IMR-90 (cell line): ENCODE measurements at regions not wholly inside any gene's neighbourhood (a gene's known extent, or its start where the extent isn't known, plus 50 kb on each side); places are given as distances from the start of the nearest gene placed in this dataset.

Experiments used
- ATAC-seq: fragments of 200-7000 bp; cut with Tn5 transposase; 2 replicates; pipeline ENCODE4 v1.9.1; 2020; ENCODE audit warnings: low read depth, mild to moderate bottlenecking, moderate library complexity
- BruUV-seq: library from RNA; stranded (reverse); fragments of 400-500 nt; replicated peaks from 2 replicates; lab custom pipeline; 2021; lab: Mats Ljungman, UMichigan
- CTCF ChIA-PET: fragments of 300-600 bp; formaldehyde crosslinking; extraction: SDS; loops from one replicate; lab custom pipeline; 2021; ENCODE audit warnings: antibody characterized with exemption; lab: Yijun Ruan, JAX
- POLR2A ChIA-PET: fragments of 300-600 bp; sonication (Branson Sonifier 250); formaldehyde crosslinking; loops from one replicate; lab custom pipeline; 2022; ENCODE audit warnings: antibody characterized with exemption; ENCODE audit not compliant: unreplicated experiment; lab: Charles Lee
- DNase-seq: peaks from one replicate; pipeline ENCODE4 v3.0.0; 2013
- H2AFZ ChIP-seq: replicated peaks from 2 replicates; pipeline ENCODE3; 2013; ENCODE audit warnings: low read length, mild to moderate bottlenecking; ENCODE audit not compliant: poor library complexity
- H2AK5ac ChIP-seq: 2 replicates; pipeline ENCODE4 v1.6.1; 2013; ENCODE audit warnings: low read depth, low read length, inconsistent platforms
- H2AK9ac ChIP-seq: replicated peaks from 2 replicates; pipeline ENCODE3; 2013; ENCODE audit warnings: mild to moderate bottlenecking, low read depth, low read length, moderate library complexity; ENCODE audit not compliant: poor library complexity
- H2BK120ac ChIP-seq: 2 replicates; pipeline ENCODE4 v1.6.1; 2013; ENCODE audit warnings: low read depth, low read length, inconsistent platforms
- H2BK15ac ChIP-seq: 3 replicates; pipeline ENCODE4 v1.6.1; 2013; ENCODE audit warnings: low read depth, low read length, inconsistent platforms
- H2BK20ac ChIP-seq: 2 replicates; pipeline ENCODE4 v1.6.1; 2013; ENCODE audit warnings: low read depth, mild to moderate bottlenecking, inconsistent platforms, low read length, moderate library complexity
- H2BK5ac ChIP-seq: 2 replicates; pipeline ENCODE4 v1.6.1; 2013; ENCODE audit warnings: mild to moderate bottlenecking, low read depth, low read length, inconsistent platforms; ENCODE audit not compliant: poor library complexity, severe bottlenecking
- H3K14ac ChIP-seq: replicated peaks from 2 replicates; pipeline ENCODE4 v1.6.1; 2013; ENCODE audit warnings: low read depth, low read length, inconsistent platforms
- H3K18ac ChIP-seq: 2 replicates; pipeline ENCODE4 v1.6.1; 2013; ENCODE audit warnings: low read depth, low read length, control low read depth
- H3K23ac ChIP-seq: 2 replicates; pipeline ENCODE4 v1.6.1; 2013; ENCODE audit warnings: low read depth, low read length, inconsistent platforms
- H3K27ac ChIP-seq: 2 replicates; pipeline ENCODE4 v1.5.1; 2013; ENCODE audit warnings: mild to moderate bottlenecking, control low read depth, low read length; ENCODE audit not compliant: insufficient read depth
- H3K27me3 ChIP-seq: 2 replicates; pipeline ENCODE4 v1.6.1; 2013; ENCODE audit warnings: low read length; ENCODE audit not compliant: control insufficient read depth, insufficient read depth
- H3K36me3 ChIP-seq: 2 replicates; pipeline ENCODE4 v1.6.1; 2013; ENCODE audit warnings: low read length, mixed read lengths; ENCODE audit not compliant: control insufficient read depth, insufficient read depth
- H3K4ac ChIP-seq: 2 replicates; pipeline ENCODE4 v1.6.1; 2013; ENCODE audit warnings: low read depth, low read length, inconsistent platforms
- H3K4me1 ChIP-seq: 2 replicates; pipeline ENCODE4 v1.6.1; 2013; ENCODE audit warnings: low read length, mixed read lengths; ENCODE audit not compliant: control insufficient read depth, insufficient read depth
- H3K4me2 ChIP-seq: 2 replicates; pipeline ENCODE4 v1.6.1; 2013; ENCODE audit warnings: low read depth, mild to moderate bottlenecking, control low read depth, low read length, moderate library complexity
- H3K4me3 ChIP-seq: 2 replicates; pipeline ENCODE4 v1.5.1; 2013; ENCODE audit warnings: low read depth, mild to moderate bottlenecking, control low read depth, low read length, moderate library complexity; ENCODE audit not compliant: insufficient read depth
- H3K56ac ChIP-seq: 2 replicates; pipeline ENCODE4 v1.6.1; 2013; ENCODE audit warnings: low read length, inconsistent platforms; ENCODE audit not compliant: insufficient read depth; ENCODE audit errors: extremely low read depth
- H3K79me1 ChIP-seq, 2 experiments: 2 replicates each; pipeline ENCODE4 v1.6.1; 2013; ENCODE audit warnings: low read length in 2 of 2, inconsistent platforms in 1 of 2, low read depth in 1 of 2
- H3K9ac ChIP-seq: 2 replicates; pipeline ENCODE4 v1.6.1; 2013; ENCODE audit warnings: low read depth, low read length, control low read depth
- H3K9me1 ChIP-seq: 2 replicates; pipeline ENCODE4 v1.6.1; 2013; ENCODE audit warnings: low read length, inconsistent platforms; ENCODE audit not compliant: insufficient read depth
- H3K9me3 ChIP-seq: 2 replicates; pipeline ENCODE4 v1.6.1; 2013; ENCODE audit warnings: low read length; ENCODE audit not compliant: control insufficient read depth, insufficient read depth
- H4K20me1 ChIP-seq: 2 replicates; pipeline ENCODE4 v1.6.1; 2013; ENCODE audit warnings: low read length, inconsistent platforms; ENCODE audit not compliant: insufficient read depth
- H4K5ac ChIP-seq: 2 replicates; pipeline ENCODE4 v1.6.1; 2013; ENCODE audit warnings: mild to moderate bottlenecking, low read depth, low read length, control low read depth
- H4K8ac ChIP-seq, 2 experiments: 2 replicates each; pipeline ENCODE4 v1.6.1; 2013; ENCODE audit warnings: low read depth in 2 of 2, low read length in 2 of 2, control low read depth in 1 of 2, inconsistent platforms in 1 of 2
- H4K91ac ChIP-seq: 2 replicates; pipeline ENCODE4 v1.6.1; 2013; ENCODE audit warnings: low read depth, low read length, inconsistent platforms; ENCODE audit not compliant: insufficient read depth
- BHLHE40 ChIP-seq: fragments of 150-350 bp; IDR thresholded peaks from 2 replicates; pipeline ENCODE4 v1.6.1; 2016; ENCODE audit warnings: mild to moderate bottlenecking, low read depth, low read length
- CEBPB ChIP-seq: IDR thresholded peaks from 2 replicates; pipeline ENCODE4 v1.6.1; 2012; ENCODE audit warnings: low read depth, low read length, improper control_type of control experiment
- CHD1 ChIP-seq: IDR thresholded peaks from 2 replicates; pipeline ENCODE4 v1.6.1; 2012; ENCODE audit warnings: low read depth, low read length, improper control_type of control experiment
- FOS ChIP-seq: fragments of 150-350 bp; IDR thresholded peaks from 2 replicates; pipeline ENCODE4 v1.6.1; 2016; ENCODE audit warnings: low read depth, low read length
- MAFK ChIP-seq: IDR thresholded peaks from 2 replicates; pipeline ENCODE4 v1.6.1; 2012; ENCODE audit warnings: low read depth, low read length, improper control_type of control experiment
- MAZ ChIP-seq: IDR thresholded peaks from 2 replicates; pipeline ENCODE4 v1.6.1; 2012; ENCODE audit warnings: low read depth, mild to moderate bottlenecking, low read length, improper control_type of control experiment, moderate library complexity, borderline replicate concordance
- MXI1 ChIP-seq: IDR thresholded peaks from 2 replicates; pipeline ENCODE4 v1.6.1; 2012; ENCODE audit warnings: low read depth, mild to moderate bottlenecking, low read length, moderate library complexity, borderline replicate concordance
- NFE2L2 ChIP-seq: fragments of 150-350 bp; IDR thresholded peaks from 2 replicates; pipeline ENCODE4 v1.6.1; 2016; ENCODE audit warnings: low read depth, mild to moderate bottlenecking, low read length
- POLR2A ChIP-seq: IDR thresholded peaks from 2 replicates; pipeline ENCODE4 v1.6.1; 2012; ENCODE audit warnings: mild to moderate bottlenecking, low read depth, low read length
- RAD21 ChIP-seq: IDR thresholded peaks from 2 replicates; pipeline ENCODE4 v1.6.1; 2012; ENCODE audit warnings: low read length, improper control_type of control experiment
- RCOR1 ChIP-seq: IDR thresholded peaks from 2 replicates; pipeline ENCODE4 v1.6.1; 2012; ENCODE audit warnings: mild to moderate bottlenecking, low read length, improper control_type of control experiment; ENCODE audit not compliant: insufficient replicate concordance
- RFX5 ChIP-seq: IDR thresholded peaks from 2 replicates; pipeline ENCODE4 v1.8.0; 2012; ENCODE audit warnings: low read depth, mild to moderate bottlenecking, low read length, moderate library complexity
- SMC3 ChIP-seq: fragments of 150-350 bp; IDR thresholded peaks from 2 replicates; pipeline ENCODE4 v1.6.1; 2016; ENCODE audit warnings: low read depth, mild to moderate bottlenecking, antibody characterized with exemption, low read length, moderate library complexity
- WGBS, 2 experiments: methylation state at CpG; one replicate each; pipeline versions ENCODE4 v1.1.5 to v1.1.7; 2013; ENCODE audit warnings: missing lambda C conversion rate in 2 of 2; ENCODE audit not compliant: insufficient read length in 1 of 2; ENCODE audit errors: extremely low coverage in 2 of 2; 5-methylcytosine and 5-hydroxymethylcytosine counted together
- dilution Hi-C: fragments of 300-500 bp; cut with HindIII; formaldehyde crosslinking; loops from one replicate; pipeline ENCODE4 v1.14.3; 2018; ENCODE audit warnings: low sequenced_read_pairs; ENCODE audit not compliant: unreplicated experiment
- in situ Hi-C: fragments of 300-500 bp; cut with MboI; formaldehyde crosslinking; loops from 3 replicates; pipeline ENCODE4 v1.14.3; 2019; ENCODE audit warnings: low sequenced_read_pairs, inconsistent platforms, mixed read lengths
- intact Hi-C: fragments of 100-400 bp; cut with micrococcal nuclease; formaldehyde crosslinking; loops from 2 replicates; pipeline ENCODE4 v1.10.0; 2022
- TF ChIP-seq, protein P1 (sequence below): fragments of 150-350 bp; IDR thresholded peaks from 2 replicates; pipeline ENCODE4 v1.6.1; 2017; ENCODE audit warnings: mild to moderate bottlenecking, antibody characterized with exemption, low read length, low read depth
- TF ChIP-seq, protein P2 (sequence below): conservative IDR thresholded peaks from 2 replicates; pipeline ENCODE4 v1.5.1; 2012; ENCODE audit warnings: mild to moderate bottlenecking, low read depth, low read length, improper control_type of control experiment
- TF ChIP-seq, protein P3 (sequence below): fragments of 150-350 bp; IDR thresholded peaks from 2 replicates; pipeline ENCODE4 v1.6.1; 2016; ENCODE audit warnings: low read depth, mild to moderate bottlenecking, low read length, moderate library complexity, borderline replicate concordance

DNA sequence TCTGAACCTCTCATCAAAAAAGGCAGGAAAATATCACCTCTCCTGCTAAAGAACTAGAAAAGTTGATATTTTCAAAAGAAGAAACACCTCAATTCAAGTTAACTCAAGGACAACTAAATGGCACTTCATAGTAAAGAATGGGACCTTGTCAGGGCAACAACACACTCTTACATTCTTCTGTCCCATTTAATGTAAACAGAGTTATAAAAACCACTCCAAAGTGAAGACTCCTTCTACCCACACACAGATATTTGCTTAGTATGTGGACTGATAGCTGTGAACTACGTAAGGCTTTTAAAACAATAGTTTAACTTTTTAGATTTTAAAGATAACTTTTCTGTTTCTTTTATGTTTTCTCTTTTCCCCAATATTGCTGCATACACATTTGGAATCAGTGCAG is 118.3 kb downstream of the ZNF37A start:
- CTCF ChIA-PET, result no interaction called here
- no peak overlapping the region for H3K4me3 ChIP-seq
- no peaks in the 10 kb centered on the region for H3K36me3 ChIP-seq
- TF ChIP-seq RCOR1 (no peak), FOS (no peak), POLR2A (no peak), CEBPB (no peak), MAZ (no peak), MAFK (no peak), NFE2L2 (no peak), RAD21 (no peak), MXI1 (no peak), SMC3 (no peak), BHLHE40 (no peak), CHD1 (no peak), RFX5 (no peak)
- TF ChIP-seq, protein P1, sequence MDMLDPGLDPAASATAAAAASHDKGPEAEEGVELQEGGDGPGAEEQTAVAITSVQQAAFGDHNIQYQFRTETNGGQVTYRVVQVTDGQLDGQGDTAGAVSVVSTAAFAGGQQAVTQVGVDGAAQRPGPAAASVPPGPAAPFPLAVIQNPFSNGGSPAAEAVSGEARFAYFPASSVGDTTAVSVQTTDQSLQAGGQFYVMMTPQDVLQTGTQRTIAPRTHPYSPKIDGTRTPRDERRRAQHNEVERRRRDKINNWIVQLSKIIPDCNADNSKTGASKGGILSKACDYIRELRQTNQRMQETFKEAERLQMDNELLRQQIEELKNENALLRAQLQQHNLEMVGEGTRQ, result no peak
- TF ChIP-seq, protein P2, sequence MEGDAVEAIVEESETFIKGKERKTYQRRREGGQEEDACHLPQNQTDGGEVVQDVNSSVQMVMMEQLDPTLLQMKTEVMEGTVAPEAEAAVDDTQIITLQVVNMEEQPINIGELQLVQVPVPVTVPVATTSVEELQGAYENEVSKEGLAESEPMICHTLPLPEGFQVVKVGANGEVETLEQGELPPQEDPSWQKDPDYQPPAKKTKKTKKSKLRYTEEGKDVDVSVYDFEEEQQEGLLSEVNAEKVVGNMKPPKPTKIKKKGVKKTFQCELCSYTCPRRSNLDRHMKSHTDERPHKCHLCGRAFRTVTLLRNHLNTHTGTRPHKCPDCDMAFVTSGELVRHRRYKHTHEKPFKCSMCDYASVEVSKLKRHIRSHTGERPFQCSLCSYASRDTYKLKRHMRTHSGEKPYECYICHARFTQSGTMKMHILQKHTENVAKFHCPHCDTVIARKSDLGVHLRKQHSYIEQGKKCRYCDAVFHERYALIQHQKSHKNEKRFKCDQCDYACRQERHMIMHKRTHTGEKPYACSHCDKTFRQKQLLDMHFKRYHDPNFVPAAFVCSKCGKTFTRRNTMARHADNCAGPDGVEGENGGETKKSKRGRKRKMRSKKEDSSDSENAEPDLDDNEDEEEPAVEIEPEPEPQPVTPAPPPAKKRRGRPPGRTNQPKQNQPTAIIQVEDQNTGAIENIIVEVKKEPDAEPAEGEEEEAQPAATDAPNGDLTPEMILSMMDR, result no peak
- TF ChIP-seq, protein P3, sequence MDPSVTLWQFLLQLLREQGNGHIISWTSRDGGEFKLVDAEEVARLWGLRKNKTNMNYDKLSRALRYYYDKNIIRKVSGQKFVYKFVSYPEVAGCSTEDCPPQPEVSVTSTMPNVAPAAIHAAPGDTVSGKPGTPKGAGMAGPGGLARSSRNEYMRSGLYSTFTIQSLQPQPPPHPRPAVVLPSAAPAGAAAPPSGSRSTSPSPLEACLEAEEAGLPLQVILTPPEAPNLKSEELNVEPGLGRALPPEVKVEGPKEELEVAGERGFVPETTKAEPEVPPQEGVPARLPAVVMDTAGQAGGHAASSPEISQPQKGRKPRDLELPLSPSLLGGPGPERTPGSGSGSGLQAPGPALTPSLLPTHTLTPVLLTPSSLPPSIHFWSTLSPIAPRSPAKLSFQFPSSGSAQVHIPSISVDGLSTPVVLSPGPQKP, result no peak
- POLR2A ChIA-PET, result no interaction called here
- H2AFZ ChIP-seq, result no peak overlapping the region
- no peak overlapping the region for H2BK15ac ChIP-seq
- no peak overlapping the region for H4K8ac ChIP-seq
- ATAC-seq (no peak), DNase-seq (no peak)
- no peak overlapping the region for H3K4ac ChIP-seq
- no peak overlapping the region for H3K14ac ChIP-seq
- BruUV-seq, result no TSS peak
- H4K91ac ChIP-seq, result no peak overlapping the region
- H3K79me1 ChIP-seq, result no peaks in the 10 kb centered on the region
- H3K9ac ChIP-seq, result no peak overlapping the region
- no CpG with 5 or more reads among the region's 1 CpG for WGBS, 2 experiments
- no peak overlapping the region for H3K23ac ChIP-seq
- no peak overlapping the region for H3K4me2 ChIP-seq
- H2AK9ac ChIP-seq, result no peak overlapping the region
- H4K20me1 ChIP-seq, result no peaks in the 10 kb centered on the region
- H3K18ac ChIP-seq, result no peak overlapping the region
- H3K56ac ChIP-seq, result no peak overlapping the region
- no peak overlapping the region for H3K27ac ChIP-seq
- no peak overlapping the region for H2AK5ac ChIP-seq
- H4K5ac ChIP-seq, result no peak overlapping the region
- H2BK5ac ChIP-seq, result no peak overlapping the region
- in situ Hi-C loops, result no loop called here
- no peak overlapping the region for H2BK20ac ChIP-seq
- intact Hi-C loops, result no loop called here
- H3K9me3 ChIP-seq, result peaks cover 4% of the 10 kb centered on the region; the same call in 1 of the 2 replicates
- H3K4me1 ChIP-seq, result no peaks in the 10 kb centered on the region
- dilution Hi-C loops, result no loop called here
- H3K27me3 ChIP-seq, result no peaks in the 10 kb centered on the region
- H2BK120ac ChIP-seq, result no peak overlapping the region
- no peaks in the 10 kb centered on the region for H3K9me1 ChIP-seq
